ENCODE measurements at regions not wholly inside any gene's neighbourhood (a gene's known extent, or its start where the extent isn't known, plus 50 kb on each side); places are given as distances from the start of the nearest gene placed in this dataset.
A peak's percentile ranks its signal among the peaks of the same experiment; 100 is the strongest.

- no peak for DNase-seq (ENCODE audit: low spot score)
Observed at GRCh38 chr6:44662461-44663121, 275.1 kb downstream of the CDC5L start.

GRCh38 chr6:44663860-44664634 lies 276.5 kb downstream of the CDC5L start:
- DNase-seq (ENCODE audit: low spot score) = no peak

GRCh38 chr6:44664716-44665115 lies 277.2 kb downstream of the CDC5L start:
- DNase-seq (ENCODE audit: low spot score) = no peak

- DNase-seq (ENCODE audit: low spot score) = no peak
Observed at GRCh38 chr6:44665143-44665542, 277.6 kb downstream of the CDC5L start.

GRCh38 chr6:44665683-44666082 lies 278.2 kb downstream of the CDC5L start:
- DNase-seq (ENCODE audit: low spot score) = no peak

- no peak for DNase-seq (ENCODE audit: low spot score)
Observed at GRCh38 chr6:44666324-44666723, 278.8 kb downstream of the CDC5L start.

GRCh38 chr6:44667226-44667625 lies 279.7 kb downstream of the CDC5L start:
- no peak for DNase-seq (ENCODE audit: low spot score)

GRCh38 chr6:44667668-44668390 lies 280.3 kb downstream of the CDC5L start:
- DNase-seq (ENCODE audit: low spot score) = no peak

- no peak for DNase-seq (ENCODE audit: low spot score)
Observed at GRCh38 chr6:44668391-44668930, 281.0 kb downstream of the CDC5L start.

- DNase-seq (ENCODE audit: low spot score) = no peak
Observed at GRCh38 chr6:44668976-44669934, 281.7 kb downstream of the CDC5L start.

GRCh38 chr6:44670146-44670545 lies 282.6 kb downstream of the CDC5L start:
- DNase-seq (ENCODE audit: low spot score) = no peak

- DNase-seq (ENCODE audit: low spot score) = no peak
Observed at GRCh38 chr6:44671333-44671732, 283.8 kb downstream of the CDC5L start.

GRCh38 chr6:44672086-44672485 lies 284.6 kb downstream of the CDC5L start:
- DNase-seq (ENCODE audit: low spot score) = no peak

GRCh38 chr6:44672841-44673240 lies 285.3 kb downstream of the CDC5L start:
- DNase-seq (ENCODE audit: low spot score) = no peak

GRCh38 chr6:44674226-44675155 lies 287.0 kb downstream of the CDC5L start:
- peak; percentile 52 for DNase-seq (ENCODE audit: low spot score)

- no peak for DNase-seq (ENCODE audit: low spot score)
Observed at GRCh38 chr6:44675449-44675848, 287.9 kb downstream of the CDC5L start.

GRCh38 chr6:44676246-44676790 lies 288.8 kb downstream of the CDC5L start:
- DNase-seq (ENCODE audit: low spot score) = no peak

GRCh38 chr6:44676826-44677433 lies 289.4 kb downstream of the CDC5L start:
- DNase-seq (ENCODE audit: low spot score) = no peak

- no peak for DNase-seq (ENCODE audit: low spot score)
Observed at GRCh38 chr6:44678252-44678935, 290.9 kb downstream of the CDC5L start.
